NT2/D1 (cell line): ENCODE measurements at regions not wholly inside any gene's neighbourhood (a gene's known extent, or its start where the extent isn't known, plus 50 kb on each side); places are given as distances from the start of the nearest gene placed in this dataset.

ENCODE experiments used
- SUZ12 ChIP-seq: IDR thresholded peaks from 2 replicates; pipeline ENCODE4 v1.6.1; 2011; ENCODE audit not compliant: insufficient read length, insufficient read depth; ENCODE audit errors: extremely low read depth
- YY1 ChIP-seq: IDR thresholded peaks from 2 replicates; pipeline ENCODE4 v1.6.1; 2011; ENCODE audit not compliant: insufficient read length, insufficient read depth
- ZNF274 ChIP-seq: IDR thresholded peaks from 2 replicates; pipeline ENCODE4 v1.6.1; 2011; ENCODE audit warnings: mild to moderate bottlenecking, low read depth, low read length

DNA sequence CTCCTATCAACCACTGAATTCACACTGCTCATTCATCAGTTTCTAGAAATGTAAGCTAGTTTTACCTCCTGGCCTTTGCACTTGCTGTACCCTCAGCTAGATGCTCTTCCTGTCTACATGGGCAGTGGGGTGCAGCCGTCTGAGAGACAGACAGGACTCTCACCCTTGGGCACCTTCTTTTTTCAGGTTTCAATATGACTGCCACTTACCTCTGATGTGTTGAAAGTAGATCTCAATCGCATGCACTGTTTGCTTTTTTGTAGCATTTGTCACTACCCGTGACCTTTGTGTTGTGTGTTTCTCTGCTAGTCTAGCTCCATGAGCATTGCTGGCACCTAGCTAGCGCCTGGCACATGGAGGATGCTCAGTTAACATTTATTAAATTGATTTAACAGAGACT is 403.1 kb upstream of the TRPC7 start:
- TF ChIP-seq ZNF274 (no peak), YY1 (no peak), SUZ12 (no peak)
